NCI-H524 treated with DMSO at 0.1 percent for 48 hours (cell line): ENCODE measurements at regions not wholly inside any gene's neighbourhood (a gene's known extent, or its start where the extent isn't known, plus 50 kb on each side); places are given as distances from the start of the nearest gene placed in this dataset.

Experiments used
- DNase-seq: peaks from one replicate; lab custom pipeline; 2025; lab: John Stamatoyannopoulos, UW

DNA sequence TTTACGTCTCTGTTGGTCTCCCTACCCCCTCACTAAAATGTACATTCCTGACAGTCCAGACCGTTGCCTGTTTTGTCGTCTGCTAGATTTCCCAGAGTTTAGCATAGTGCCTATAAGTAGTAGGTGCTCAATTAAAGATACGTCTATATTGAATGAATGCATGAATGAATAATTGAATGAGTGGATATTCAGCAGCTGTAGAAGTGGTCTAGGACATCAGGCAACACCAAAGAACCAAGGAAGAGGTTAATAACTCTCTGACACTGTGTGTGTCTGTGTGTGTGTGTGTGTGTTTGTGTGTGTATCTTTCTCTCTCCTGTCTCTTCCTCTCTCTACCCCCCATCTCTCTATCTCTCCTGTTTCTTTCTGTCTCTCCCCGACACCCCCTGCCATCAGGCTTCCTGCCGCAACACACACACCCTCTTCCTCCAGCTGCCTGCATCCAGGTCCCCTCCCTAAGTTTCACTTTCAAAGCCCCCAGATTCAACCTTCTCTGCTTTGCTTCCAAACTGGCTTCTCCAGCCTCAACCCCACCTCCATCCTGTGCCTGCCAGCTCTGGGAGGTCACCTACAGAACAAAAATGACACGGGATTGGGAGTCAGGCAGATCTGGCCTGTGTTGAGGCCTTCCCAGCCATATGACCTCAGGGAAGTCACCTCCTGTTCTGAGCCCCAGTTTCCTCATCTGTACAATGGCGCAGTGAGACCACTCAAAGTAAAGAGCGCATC is 119.9 kb upstream of the NCOR2 start:
- no peak for DNase-seq

DNA sequence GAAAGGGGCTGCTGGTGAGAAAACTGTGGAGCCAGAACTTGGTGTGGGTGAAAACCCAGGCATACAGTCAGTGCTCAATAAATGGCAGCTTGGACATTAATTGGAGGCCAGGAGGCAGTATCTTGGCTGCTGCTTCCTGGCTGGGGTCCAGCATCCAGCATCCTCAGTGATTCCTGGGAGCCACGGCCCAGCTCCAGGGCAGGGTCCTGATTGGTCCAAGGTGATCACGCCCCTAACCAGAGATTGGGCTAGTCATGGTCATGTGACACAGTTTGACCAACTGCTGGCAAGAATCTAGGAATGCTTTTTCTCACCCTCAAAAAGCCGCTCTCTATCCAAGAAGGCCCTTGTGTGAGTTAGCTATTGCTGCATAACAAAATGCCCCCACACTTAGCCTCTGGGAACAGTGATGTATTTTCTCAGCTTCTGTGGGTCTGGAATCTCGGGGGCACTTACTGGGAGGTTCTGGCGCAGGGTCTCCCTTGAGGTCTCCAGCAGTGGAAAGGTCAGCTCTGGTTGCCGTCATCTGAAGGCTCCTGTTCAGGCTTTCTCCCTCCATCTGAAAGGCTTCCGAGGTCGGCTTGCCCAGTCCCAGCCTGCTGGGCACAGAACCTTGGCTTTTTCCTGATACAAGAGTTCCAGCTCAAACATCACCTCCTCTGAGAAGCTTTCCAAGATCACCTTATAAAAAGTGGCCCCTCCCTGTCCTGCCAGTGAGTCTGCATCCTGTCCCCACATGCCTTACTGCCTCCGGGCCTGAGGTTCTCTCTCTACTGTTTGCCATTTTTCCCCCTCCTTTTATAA is 119.2 kb upstream of the NCOR2 start:
- no peak for DNase-seq

DNA sequence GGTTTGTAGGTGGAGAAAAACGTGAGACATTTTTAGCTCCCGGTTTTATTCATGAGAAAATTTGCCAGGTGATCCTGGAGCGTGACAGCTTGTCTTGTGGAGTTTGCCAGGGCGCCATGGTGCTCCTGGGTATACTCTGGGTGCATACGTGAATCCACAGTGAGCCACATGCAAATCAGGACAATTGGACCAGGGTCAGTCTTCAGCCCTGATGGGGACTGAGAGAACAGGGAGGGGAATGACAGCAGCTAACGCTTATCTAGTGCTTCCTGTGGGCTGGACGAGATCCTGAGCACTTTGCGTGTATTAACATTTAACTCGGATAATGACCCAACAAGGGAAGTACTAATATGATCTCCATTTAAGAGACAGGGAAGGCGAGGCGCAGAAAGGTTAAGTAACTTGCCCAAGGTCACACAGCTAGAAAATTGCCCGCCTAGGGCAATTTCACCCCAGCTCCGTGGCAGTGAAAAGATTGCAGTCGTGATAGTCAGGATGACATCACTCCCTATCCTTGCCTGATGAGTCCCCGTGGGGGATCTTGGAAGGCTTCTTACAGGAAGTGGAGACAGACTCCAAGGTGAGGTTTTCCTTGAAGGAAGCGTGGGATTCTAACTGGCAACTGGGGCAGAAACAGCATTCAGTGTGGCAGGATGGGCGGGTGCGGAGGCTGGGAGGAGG is 118.4 kb upstream of the NCOR2 start:
- no peak for DNase-seq

DNA sequence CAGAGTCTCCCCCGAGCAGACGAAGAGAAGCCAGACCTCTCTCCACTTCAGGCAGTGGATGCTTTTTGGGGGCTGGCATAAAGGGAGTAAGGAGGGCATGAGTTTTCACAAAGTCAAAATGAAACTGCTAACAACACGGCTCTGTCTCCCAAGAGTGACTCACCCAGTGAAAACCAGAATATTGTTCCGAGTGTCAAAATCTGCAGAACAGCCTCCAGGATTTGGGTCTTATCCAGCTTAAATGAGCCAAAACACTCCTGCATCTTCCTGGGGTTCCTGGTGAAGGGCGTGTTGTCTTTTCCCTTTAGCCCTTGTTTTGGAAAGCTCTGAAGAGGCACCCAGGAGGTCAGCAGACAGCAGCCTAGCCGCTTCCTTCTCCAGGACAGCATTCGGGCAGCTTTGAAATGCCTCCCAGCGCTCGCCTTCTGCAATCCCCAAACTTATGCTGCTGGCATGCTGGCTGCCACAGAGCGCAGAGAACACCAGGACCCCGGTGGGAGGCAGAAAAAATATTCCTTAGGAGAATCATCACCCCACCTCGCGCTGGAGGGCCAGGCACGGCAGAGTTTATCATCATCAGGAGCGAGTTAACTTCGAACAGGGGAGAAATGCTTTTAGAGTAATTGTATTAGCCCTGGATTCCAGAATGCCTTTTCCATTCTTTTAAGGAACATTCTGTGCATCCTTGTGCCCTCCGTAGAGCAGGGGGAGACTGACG is 117.7 kb upstream of the NCOR2 start:
- DNase-seq, result no peak

DNA sequence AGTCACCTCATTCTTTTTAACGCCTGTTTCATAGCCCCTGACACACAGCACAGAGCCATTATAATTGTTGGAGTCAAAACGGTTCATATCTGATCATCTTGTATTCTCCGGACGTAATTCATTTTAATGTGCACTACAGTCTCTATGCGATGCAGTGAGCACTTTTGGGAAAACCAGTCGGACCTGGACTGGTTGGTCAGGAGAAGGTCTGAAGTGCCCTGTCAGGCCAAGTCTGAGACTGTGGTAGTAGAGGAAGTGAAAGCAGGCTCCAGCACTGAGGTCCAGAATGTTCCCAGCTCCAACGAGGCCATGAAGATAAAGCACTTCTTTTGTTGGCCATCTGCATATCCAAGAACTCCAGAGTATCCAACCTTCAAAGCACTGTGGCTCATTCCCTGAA is 117.1 kb upstream of the NCOR2 start:
- no peak for DNase-seq

DNA sequence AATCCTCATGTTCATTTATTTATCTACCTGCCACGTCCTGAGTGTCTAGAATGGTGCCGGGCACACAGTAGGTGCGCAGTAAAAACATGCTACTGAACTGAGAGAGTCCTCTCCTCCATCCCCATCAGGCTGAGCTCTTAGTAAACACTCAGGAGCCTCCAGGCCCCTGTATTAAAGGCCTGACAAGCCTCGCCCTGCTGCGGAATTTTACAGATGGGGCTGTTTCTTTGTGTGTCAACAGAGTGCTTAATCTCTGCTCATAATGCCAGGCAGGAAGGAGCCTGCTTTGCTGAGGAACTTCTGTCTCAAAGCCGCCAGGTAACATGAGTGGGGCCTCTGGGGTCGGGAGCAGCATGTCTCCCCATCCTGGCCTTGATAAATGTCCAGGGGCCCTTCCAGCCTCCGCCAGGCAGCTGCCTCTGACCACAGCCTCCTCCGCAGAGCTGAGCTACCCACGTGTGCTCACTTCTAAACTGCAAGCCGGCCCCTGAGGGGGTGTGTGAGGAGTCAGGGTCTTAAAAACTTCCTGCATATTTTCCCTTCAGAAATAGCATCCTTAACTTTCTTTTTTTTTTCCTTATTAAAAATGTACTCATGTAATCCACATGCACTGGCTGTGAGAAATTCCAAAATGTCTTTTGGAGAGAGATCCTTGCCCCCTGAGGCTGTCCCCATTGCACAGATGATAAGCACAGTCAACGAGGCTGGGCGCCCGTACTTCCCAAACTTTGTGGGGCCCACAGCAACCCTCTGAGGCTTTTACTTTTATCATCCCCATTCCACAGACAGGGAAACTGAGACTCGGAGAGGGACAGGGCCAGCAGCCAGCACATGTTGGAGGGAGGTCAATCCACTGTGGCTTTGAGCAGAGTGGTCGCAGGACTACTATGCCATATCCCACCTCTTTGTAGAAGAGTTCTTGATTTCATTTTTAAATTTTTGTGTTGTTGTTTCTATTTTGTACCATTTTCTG is 116.0 kb upstream of the NCOR2 start:
- peak; percentile 13 for DNase-seq

DNA sequence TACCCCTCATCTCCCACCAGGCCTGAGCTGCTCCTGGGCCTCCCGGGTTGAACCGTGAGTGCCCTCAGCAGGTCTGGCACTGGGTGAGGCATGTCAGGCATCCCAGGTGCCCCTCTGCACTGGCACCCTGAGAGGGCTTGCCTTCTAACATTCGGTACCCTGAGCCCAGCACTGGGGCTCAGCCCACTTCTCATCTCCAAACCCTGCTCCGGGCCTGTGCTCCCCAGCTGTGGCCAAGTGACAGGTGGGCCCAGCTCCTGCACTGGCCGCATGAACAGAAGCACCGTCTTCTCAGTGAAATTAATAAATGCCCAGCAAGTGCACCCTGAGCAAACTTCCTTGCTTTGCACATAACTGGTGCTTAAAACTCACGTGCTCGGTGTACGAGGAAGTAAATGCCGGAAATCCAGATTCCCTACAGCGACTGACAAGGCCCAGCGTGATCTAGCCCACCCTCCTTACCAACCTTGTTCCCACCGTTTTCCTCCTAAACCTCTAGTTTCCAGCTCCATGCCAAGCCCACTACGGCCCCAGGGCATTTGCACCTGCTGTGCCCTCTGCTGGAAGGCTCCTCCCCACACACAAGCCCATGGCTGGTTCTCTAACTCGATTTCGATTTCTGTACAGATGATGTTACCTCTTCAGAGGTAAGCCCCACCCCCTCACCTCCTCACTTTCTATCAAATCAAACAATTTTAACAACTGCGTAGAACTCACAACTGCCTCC is 115.2 kb upstream of the NCOR2 start:
- DNase-seq, result no peak

DNA sequence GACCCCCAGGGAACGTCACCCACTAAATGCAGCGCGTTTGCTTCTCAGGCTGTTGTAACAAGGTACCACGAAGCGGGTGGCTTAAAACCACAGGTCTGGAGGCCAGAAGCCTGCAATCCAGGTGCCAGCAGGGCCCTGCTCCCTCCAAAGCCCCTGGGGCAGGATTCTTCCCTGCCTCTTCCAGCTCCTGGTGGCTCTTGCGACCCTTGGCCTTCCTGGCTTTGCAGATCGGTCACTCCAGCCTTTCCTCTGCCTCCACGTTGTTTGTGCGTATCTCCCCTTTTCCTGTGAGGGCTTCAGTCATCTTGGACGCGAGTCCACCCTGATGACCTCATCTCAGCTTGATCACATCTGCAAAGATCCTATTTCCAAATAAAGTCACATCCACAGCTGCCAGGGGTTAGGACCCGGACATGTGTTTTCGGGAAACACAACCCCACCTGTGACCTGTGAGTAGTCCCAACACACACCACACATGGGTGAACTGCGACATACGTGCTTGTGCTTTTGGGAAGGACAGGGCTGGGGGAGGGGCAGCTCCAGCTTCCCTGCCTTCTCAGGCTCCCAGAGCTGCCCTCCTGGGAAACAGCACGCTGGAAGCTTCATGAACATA is 114.5 kb upstream of the NCOR2 start:
- no peak for DNase-seq

DNA sequence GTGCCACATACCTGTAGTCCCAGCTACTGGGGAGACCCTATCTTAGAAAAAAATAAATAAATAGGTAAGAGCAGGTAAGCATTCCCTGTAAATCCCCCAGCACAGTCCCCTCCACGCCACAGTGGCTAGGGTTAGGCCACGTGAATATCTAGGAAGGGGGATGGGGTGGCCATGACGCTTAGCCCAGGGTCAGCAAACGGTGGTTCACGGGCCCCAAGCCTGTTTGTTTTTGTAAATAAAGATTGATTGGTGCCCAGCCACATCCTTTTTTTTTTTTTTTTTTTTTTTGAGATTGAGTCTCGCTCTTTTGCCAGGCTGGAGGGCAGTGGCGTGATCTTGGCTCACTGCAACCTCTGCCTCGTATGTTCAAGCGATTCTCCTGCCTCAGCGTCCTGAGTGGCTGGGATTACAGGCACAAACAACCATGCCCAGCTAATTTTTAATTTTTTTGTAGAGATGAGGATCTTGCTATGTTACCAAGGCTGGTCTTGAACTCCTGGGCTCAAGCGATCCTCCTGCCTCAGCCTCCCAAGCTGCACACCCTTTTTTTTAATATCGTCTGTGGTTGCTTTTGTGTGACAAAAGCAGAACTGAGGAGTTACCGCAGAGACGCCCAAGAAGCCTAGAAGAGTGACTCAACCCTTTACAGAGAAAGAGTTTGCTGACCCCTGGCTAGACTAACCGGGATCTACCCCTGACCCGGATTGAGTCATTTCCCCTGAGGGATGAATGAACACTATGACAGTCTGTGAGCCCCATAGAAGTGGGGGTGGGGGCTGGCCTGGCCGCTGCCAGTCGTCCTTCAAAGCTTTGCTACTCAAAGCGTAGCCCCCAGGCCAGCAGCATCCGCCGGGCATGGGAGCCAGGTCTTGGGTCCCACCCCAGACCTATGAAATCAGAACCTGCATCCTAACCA is 113.7 kb upstream of the NCOR2 start:
- DNase-seq, result no peak

DNA sequence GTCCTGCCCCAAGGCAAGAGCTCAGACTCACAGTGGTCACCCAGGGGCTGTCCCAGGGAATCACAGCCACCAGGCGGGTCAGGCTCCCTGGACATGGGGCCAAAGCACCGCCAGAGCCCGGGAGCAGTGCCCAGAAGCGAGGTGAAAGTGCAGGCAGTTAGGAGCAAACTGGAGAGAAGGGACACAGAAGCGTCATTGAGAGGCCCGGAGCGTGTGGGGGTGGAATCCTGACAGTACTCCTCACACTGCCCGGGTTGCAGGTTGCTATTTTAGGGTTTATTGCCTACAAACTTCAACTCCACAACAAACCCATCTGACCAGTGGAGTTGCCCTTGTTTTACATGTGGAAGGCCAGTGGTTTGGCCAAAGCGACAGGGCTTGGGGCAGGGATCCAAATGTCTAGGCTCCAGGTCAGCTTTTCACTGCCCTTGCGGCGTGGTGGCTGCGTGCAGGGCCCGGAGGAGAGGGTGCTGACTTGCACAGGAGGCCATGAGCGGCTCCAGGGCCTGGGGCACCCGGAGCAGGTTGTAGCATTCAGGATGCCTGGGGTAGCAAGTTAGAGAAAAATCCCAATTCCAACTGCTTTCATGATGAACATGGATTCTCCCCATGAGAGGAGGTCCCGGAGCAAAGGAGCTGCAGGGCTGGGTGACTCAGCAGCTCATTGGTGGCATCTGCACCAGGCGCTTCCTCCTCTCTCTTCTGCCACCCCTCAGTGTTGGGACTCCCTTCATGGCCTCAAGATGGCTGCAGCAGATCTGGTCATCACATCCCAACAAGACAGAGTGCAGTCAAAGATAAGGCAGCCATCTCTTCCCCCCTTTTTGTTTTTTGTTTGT is 112.3 kb upstream of the NCOR2 start:
- no peak for DNase-seq

DNA sequence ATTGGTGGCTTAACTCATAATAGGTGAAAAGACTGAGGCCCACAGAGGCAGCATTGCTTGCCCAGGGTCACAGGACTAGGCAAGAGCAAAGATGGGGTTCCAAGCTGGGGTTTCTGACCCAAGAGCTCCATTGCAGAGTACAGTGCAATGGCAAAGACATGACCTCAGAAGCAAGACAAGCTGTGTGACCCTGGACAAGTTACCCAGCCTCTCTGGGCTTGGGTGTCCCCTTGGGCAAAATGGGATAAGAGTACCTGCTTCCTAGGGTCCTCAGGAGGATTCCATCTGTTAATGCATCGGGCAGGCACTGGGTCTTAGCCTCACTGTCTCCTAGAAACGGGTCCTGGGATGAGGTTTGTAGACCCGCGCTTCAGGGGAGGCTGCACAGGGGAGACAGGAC is 111.6 kb upstream of the NCOR2 start:
- no peak for DNase-seq

DNA sequence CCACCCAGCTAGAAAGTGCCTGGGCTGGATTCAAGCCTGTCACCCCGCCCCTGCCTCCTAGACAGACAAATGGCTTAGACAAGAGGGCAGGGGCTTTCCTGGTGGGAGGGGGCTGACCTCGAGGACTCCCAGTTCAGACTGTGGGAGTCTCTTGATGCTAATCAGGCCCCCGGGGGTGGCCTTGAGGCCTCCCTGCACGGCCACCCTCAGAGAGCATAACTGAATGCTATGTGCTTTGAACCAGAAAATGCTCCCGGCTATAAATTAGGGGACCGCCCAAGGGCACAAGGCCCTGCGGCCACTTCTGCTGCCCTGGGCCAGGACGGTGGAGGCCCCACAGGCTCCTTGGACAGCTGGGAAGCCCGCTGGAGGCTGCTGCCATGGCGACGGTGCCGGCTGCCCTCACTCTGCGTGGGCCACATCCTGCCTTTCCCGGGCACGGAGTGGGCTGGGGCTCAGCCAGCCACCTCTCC is 111.0 kb upstream of the NCOR2 start:
- no peak for DNase-seq

DNA sequence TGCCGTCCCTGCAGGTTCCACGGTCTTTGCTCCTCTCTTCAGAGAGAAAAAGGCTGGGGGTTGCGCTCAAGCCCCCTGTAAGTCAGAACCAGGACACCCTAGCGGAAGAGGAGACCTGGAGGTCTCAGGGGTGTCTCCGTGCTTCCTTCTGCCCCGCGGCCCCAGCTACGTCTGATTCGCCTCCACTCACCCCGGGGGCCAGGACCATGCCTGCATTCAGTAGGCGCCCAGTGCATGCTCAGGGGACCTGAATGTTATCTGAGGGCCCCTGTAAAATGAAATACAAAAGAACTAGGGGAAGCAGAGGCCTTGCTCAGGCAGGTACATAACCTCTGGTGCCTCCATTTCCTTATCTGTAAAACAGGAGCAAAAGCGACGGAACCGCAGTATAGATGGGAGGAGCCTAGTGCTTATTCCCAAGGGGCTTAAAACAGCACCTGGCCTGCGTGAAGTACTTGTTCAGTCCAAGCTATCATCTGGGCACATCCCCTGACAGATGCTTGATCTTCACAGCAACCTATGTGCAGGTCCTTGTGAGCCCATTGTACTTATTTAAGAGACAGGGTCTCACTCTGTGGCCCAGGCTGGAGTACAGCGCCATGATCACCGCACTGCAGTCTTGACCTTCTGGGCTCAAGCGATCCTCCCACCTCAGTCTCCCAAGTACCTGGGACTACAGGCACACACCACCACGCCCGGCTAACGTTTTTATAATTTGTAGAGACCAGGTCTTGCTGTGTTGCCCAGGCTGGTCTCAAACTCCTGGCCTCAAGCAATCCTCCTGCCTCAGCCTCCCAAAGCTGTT is 110.3 kb upstream of the NCOR2 start:
- peak; percentile 73 for DNase-seq

DNA sequence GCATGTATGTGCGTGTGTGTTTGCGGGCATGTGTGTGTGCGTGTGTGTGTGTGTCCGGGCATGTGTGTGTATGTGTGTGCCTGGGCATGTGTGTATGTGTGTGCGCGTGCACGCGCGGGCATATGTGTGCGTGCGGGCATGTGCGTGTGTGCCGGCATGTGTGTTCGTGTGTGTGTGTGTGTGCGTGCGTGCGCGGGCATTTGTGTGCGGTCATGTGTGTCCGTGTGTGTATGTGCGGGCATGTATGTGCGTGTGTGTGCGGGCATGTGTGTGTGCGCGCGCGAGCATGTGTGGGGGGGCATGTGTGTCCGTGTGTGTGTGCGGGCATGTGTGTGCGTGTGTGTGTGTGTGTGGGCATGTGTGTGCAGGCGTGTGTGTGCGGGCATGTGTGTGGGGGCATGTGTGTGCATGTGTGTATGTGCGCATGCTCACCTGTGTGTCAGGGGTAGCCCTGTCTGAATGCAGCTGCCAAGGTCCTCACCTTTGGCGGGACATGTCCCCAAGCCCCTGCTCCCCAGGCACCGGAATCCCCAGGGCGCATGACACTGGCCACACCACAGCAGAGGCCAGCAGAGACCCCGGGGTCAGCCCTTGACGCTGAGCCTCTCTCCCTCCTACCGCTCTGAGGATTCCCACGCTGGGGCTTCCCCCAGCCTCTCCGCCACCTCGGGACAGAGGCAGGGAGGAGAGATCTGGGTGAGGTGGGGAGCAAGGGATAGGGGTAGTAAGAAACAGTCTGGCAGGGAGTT is 109.5 kb upstream of the NCOR2 start:
- DNase-seq, result no peak

DNA sequence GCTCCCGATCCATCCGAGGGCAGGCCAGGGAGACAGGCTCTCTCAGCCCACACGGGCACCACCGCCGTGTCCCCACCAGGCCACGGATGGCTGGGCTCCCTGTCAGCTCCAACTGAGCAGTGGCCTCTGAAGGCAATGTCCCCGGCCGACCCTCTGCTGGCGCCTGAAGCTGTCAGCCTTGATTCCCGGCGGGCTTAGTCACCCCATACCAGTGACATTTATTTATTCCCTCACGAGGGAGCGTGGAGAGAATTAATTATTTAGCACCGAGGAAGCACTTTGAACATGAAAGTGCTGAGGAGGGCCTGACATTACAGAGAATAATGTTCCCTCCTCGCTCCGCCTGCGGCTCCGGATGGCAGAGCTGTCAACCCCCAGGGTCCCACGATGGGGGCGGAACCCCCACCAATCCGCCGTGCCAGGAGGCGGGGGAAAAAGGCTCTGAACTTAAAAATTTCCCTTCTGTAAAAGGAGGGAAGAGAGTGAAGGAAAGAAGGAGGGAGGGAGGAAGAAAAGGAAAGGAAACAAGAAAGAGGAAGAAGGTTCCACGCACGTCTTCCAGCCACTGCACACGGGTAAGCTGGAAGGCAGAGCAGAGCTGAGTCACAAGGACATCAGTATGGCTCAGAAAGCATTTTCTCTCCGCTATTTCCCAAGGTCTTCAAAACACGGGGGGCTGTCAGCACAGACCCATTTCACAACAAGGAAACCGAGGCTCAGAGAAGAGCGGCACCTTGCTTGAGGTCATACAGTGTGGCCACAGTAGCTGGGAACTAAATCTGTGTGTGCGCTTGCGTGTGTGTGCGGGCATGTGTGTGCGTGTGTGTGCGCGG is 108.7 kb upstream of the NCOR2 start:
- no peak for DNase-seq
